ENCODE measurements at regions not wholly inside any gene's neighbourhood (a gene's known extent, or its start where the extent isn't known, plus 50 kb on each side); places are given as distances from the start of the nearest gene placed in this dataset.
A peak's percentile ranks its signal among the peaks of the same experiment; 100 is the strongest.

DNA sequence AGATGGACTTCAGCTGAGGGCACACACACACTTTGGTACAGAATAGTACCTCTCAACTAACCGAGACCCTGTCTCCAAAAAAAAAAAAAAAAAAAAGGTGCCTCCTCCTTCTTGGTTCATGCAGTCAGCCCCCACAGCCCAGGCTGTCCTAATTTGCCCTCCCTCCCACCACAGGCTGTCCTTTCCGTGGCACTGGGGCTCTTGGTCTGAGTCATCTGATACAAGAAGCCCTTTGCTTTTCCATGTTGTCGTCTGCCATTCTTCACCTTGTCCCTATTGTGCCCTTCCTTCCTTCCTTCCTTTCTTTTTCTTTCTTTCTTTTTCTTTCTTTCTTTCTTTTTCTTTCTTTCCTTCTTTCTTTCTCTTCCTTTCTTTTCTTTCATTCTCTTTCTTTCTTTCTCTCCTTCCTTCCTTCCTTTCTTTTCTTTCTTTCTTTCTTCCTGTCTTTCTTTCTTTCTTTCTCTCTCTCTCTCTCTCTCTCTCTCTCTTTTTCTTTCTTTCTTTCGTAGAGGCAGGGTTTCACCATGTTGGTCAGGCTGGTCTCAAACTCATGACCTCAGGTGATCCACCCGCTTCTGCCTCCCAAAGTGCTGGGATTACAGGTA is 96.0 kb upstream of the IKZF1 start:
- peak; percentile 63 for DNase-seq

DNA sequence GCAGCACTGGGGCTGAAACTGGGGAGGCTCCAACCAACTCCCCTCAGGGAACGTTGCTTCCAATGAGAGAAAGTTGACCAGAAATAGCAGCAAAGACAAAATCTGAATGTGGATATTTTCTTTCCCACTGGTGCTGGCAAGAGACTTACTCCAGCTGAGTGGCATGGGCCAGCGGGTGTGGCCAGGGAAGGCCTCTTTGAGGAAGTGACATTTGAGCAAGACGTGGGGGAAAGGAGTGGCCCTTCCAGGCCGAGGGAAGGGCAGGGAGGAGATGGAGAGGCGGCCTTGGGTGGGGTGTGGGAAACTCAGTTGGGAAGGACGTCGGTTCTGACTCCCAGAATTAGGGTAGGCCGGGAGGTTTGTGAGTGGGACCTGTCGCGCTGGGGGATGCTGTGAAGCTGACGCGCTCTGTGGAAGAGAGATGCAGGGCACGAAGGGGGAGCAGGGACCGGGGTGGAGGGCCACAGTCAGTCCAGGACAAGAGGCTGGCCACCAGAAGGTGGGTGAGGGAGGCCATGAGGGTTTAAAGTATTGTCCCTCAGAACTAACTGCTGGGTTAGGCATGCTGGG is 96.7 kb upstream of the IKZF1 start:
- DNase-seq, result no peak

DNA sequence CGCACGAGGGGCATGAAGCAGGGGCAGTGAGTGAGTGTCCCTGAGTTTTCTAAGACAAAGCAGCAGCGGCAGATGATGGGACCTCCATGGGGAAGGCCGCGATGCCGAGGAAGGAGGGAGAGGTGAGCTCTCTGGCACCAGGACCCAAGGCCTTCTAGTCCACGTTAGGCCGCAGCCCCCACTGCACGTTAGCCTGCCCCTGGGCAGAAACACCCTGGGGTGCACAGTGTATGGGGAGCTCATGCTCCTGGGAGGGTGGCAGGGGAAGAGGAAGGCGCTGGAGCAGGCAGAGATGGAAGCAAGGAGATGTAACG is 97.3 kb upstream of the IKZF1 start:
- no peak for DNase-seq

DNA sequence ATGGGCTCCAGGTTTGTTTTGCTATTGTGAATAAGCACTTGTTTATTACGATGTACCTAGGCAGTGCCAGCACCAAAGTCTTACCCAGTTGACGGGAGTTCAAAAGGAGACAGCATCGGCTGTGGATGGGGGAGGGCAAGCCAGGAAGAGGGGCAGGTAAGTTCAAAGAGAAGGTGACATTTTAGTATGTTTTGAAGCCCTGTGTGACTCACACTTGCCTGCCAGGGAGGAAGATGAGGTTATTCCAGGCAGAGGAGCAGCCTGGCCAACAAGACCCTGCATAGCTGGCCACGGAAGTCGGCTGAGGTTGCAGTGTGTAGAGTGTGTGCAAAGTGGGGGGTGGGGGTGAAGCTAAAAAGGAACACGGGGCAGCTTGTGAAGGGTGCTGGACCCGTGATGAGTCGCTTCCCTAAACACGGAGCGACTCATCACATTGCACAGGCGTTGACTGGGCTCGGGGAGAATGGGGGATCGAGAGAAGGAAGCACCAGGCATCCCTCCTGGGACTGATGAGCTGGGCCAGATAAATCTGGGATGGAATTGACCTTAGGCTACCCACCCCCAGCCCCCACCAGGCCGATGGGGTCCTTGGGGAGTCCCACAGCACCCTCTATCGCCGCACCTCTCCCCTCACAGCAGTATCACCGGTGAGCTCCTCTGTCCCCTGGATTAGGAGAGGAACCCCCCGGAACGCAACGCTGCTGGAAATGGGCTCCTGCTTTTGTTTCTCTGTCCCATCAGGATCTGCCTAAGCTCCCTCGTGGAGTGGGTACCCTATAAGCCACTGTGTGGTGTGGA is 97.9 kb upstream of the IKZF1 start:
- DNase-seq, result peak; percentile 79

DNA sequence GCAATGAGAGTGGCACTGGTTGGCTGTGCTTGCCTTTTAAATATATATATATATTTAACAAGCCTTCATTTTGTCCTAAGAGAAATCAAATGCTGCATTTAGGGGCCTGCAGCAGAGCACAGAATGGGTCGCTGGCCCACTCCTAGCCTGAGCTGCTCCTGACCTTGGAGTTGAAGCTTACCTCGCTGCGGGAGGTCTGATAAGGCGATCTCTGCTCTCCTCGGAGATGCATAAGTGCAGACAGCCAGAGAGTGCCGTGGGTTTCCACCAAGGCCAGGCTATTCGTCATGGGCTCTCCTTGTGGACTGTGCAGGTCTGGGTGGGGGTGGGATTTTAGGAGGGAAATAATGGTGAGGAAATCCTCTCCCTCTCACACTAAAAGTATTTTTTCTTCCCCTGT is 99.5 kb upstream of the IKZF1 start:
- DNase-seq, result no peak

DNA sequence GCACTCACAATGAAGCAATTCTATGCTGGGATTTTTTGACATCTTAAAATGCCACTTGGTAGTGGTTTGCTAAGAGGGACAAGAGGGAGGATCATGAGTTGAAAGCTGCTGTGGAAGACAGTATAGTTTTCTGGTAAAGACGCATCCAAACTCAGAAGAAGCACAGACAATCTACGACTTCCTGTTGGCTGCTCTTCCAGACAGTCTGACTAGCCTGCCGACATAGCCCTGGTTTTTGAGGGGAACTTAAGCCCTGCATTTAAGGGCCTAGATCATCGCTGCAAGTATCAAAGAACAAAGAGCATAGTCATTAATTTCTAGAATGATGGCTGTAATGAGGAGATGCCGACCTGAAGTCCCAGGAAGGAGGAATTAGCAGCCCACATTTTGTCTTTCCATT is 99.9 kb upstream of the IKZF1 start:
- DNase-seq, result no peak

DNA sequence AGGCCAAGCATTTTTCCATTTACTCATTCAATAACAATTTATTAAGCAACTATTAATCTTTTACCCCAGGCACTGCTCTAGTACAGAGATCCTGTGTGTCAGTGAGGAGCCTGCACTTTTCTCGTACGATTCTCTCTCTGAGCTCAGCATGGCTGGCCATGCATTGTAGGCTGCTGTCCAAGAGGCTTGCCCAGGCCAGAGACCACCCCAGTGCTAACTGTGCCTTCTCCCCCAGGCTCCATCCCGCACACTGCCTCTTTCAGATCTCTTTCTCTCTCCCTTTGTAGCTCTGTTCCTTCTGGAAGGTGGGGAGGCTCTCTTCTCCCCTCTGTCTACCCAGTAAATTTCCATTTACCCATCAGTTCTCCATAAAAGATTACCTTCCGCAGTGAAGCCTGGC is 101.0 kb upstream of the IKZF1 start:
- DNase-seq, result no peak

DNA sequence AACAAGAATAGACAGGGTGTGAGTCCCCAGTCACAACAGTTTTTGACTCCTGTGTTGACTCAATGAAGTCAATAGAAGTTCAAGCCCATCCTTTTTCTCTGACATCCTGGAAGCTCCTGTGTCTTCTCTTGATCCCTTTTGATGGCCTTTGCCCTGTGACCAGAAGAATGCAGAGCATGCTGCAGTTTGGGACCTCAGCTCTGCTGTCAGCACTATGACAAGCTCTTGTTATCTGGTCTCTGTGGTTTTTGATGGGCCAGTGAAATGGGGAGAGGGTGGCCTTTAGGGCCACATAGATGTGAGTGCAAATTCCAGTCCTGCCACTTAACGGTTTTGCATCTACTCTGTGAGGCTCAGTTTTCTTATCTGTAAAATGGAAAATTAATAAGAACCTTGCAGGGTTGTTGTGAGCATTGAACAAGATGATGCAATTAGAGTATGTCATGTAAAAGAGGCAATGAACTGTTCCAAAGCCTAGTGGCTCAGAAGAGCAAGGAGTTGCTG is 102.4 kb upstream of the IKZF1 start:
- no peak for DNase-seq

DNA sequence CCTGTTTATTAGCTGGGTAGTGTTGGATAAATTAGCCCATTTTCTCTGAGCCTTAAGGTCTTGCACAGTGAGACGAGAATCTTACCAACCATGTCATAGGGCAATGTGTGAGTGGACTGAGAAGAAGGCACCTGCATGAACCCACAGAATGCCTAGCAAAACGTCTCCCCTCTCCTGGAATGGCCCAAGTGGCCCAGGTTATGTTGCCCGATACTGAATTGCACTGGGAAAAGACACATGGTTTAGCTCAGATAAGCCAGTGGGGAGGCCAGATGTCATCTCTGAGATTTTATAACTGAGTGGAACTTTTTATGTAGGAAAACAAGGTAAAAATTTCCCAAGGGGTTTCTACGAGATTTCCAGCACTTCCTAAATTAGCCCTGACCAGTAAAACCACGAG is 104.7 kb upstream of the IKZF1 start:
- DNase-seq, result no peak

DNA sequence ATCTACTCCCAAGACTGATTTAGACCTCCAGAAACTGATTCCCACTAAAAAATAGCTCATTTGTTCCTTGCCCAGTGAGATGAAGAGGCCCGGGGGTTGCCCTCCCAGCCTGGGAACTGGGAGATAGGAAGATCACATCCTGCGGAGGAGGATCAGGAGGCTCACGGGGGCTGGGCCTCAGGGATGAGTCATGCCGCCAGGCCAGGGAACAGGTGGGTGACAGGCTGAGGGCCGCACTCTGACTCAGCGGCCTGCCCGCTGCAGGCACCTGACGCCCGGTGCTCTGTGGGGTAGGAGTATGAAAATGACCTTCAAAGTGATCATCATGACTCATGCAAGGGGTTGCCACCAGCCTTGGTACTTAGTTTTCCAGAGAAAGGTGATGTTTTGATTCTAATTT is 104.5 kb upstream of the ZPBP start:
- DNase-seq, result peak; percentile 88

DNA sequence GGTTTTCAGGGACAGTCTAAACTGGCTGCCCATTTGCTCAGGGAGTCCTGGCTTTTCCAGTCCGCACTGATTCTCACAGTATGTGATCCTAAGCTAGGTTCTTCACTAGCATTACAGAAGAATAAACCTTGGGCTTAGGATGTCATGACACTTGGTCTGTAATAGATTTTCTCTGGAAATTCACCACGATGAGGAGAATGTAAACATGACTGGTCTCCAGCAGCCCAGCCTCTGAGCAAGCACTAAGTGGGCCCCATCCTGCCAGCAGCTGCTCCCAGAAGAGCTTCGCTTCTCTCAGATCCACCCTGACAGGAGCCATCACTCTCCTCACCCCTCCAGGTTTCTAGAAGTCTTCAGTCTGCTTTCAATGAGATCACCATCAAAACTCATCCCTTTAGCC is 103.7 kb upstream of the ZPBP start:
- DNase-seq, result no peak

DNA sequence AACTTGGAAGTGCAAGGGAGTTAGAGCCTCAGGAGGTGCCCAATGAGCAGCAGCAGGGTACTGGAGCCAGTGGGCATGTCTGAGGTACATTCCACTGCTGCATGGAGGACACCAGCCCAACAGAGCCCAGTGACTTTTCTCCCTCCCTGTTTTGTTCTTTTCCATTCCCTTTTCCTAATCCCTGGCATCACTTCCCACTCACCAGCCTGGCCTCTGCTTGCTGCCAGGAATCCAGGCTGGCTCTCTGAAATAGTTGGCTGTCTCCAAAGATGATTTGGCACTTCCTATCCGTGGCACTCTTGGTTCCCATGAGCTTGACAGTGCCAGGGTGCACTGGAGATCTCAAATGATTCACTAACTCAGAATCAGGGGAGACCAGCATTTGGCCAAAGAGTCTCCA is 97.7 kb upstream of the ZPBP start:
- DNase-seq, result no peak

DNA sequence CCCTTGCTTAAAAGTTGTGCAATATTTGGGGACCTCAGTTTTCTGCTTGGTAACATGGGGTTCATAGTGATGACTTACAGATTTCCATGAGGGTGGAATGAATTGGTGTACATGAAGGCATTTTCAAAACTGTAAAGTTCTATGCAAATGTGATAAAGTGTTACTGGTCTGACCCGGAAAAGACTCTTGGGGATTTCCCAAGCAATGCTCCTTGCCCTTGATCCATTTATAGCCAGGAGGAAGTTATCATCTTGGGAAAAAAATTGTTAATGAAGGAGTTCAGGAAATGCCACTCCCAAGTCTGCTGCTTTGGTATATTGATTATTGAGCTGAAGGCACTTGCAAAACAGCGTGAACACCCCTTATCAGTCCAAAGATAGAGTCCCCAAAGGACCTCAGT is 96.3 kb upstream of the ZPBP start:
- no peak for DNase-seq

DNA sequence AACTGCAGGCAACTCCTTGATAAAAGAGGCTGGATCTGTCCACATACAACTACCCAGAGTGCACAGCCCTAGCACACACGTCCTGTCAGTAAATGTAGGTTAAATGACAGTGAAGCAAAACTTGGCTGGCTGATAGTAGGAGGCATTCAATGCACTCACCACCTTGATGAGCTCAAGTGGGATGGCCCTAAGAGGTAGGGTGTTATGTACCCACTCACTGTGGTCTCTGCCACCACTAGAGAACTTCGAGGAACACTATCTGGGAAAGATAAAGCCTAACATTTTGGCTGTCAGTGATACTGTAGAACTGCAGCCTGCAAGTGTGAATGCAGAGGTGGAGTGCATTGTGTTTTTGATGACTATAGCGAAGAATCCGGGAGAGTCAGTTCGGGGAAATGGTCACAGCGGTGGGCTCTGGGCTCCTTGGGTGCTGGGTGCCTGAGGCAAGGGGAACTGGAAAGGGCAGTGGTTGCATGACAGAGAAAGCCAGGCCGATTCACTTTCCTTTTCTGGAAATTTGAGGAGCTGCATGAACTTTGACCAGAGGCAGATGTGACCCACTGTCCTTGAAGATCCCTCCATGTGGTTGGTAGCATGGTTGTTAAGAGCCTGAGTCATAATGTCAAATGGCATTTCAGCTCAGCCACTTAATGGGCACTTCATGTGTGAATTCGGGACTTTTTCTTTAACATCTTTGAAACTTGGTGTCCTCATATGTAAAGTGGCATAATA is 93.1 kb upstream of the ZPBP start:
- DNase-seq, result no peak

DNA sequence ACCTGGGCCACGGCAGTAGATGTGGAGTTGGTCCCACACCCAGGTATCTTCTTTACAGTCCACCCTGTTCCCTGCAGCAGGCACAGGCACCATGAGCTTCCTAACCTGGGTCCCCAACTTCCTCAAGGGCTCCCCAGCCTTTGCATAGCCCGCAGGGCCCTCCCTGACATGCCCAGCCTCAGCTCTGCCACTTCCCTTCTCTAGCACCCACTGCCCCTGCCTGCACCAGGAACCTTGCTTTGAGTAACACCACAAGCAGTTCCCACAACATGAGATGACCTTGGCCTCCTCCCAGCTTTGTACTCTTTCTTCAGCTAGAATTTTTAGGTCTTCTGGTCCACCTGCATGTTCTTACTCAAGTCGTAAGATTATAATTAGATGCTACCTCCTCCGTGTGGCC is 92.2 kb upstream of the ZPBP start:
- DNase-seq, result no peak

DNA sequence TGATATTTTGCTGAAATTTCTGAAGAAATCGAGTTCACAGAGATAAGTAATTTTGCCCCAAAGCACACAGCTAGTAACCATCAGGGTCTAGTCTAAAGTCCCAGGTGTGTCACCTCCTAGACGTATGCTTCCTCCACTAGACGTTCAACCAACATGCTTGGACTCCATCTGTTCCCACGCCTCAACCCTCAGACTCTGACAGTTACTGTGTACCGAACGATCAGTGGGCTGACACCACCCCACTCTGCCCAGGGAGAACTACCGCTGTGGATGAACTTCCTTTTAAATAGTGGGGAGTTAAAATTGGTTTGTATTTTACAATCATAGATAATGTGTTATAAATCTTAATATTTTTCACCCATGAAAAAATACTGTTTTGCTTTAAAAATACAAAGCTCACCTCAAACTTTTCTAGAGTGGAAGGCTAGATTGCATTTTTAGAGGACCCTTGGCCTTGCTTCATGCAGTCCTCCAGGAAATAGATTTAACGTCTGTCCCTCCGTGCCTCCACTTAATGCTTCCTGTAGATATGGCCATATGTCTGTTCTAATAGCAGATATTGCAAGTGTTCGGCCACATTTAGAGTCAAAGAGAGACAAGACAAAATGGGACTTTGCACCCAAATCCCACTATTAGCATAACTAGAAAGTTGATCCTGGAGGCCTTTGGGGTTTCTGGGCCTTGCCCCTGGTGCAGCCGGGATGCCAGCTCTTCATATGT is 91.4 kb upstream of the ZPBP start:
- no peak for DNase-seq

DNA sequence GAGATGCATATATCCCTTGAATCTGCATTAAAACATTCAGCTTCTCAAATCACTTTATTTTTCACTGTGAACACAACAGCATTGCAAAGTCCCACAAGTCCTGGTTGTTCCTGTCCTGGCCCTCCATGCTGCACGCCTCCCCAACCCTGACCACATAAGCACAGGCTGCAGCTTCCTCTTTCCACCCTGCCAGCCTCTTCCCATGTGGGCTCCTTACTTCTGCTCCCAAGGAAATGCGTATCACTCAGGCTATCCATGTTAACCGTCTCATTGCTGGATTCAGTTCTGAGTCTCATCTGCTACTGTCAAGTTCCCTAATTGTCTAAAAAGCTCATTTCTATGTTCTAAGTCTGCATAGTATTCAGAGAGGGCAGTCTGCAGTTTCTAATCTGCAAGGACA is 89.7 kb upstream of the ZPBP start:
- no peak for DNase-seq

DNA sequence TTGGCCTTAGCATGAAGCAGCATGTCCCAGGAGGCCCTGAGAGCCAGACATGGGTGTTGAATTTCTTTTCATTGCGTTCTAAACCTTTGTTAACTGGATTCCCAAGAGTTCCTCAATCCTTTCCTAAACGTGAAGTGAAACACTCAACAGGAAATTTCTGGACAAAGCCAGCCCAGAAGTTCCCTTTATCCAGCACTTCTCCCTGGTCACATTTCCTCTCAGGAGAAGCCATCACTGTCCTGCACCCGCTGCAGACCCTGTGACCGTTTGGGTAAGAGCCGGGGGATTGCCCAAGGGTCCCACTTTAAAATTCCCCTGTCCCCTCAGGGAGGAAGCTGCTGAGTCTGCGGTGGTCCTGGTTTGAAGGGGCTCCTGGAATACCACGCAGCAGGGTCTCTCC is 88.0 kb upstream of the ZPBP start:
- no peak for DNase-seq

DNA sequence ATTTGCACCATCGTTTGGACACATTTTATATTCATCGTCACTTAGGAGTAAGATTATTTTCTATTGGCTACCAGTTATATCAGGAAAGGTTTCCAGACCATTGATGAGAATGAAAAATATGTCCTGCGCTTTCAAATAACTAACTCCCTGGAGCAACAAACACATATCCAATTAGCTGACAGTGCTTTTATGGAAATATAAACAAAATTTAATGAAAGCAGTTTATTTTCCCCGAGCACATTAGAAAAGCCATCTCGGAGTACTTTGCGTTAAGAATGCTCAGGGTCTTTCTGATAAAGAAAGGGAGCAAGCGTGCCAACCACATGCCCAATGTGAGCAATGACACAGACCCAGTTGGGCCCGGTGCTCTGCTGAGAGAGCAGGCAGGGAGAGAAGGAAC is 85.1 kb upstream of the ZPBP start:
- no peak for DNase-seq

DNA sequence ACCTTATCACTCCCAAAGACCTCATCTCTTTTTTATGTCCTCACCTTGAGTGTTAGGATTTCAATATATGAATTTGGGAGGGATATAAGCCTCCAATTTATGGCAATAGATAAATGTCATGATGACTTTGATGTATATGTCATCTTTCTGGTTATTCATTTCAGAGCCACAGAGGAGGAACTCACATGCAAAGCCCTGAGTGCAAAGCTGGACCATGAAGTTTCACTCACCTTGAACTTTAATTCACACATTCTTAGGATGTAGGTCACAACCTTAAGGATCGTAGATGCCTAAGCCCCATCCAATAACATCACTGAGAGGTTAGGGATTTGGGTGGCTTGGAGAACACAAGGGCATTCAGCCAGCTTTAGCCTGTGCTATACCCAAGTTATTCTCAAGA is 81.9 kb upstream of the ZPBP start:
- no peak for DNase-seq

DNA sequence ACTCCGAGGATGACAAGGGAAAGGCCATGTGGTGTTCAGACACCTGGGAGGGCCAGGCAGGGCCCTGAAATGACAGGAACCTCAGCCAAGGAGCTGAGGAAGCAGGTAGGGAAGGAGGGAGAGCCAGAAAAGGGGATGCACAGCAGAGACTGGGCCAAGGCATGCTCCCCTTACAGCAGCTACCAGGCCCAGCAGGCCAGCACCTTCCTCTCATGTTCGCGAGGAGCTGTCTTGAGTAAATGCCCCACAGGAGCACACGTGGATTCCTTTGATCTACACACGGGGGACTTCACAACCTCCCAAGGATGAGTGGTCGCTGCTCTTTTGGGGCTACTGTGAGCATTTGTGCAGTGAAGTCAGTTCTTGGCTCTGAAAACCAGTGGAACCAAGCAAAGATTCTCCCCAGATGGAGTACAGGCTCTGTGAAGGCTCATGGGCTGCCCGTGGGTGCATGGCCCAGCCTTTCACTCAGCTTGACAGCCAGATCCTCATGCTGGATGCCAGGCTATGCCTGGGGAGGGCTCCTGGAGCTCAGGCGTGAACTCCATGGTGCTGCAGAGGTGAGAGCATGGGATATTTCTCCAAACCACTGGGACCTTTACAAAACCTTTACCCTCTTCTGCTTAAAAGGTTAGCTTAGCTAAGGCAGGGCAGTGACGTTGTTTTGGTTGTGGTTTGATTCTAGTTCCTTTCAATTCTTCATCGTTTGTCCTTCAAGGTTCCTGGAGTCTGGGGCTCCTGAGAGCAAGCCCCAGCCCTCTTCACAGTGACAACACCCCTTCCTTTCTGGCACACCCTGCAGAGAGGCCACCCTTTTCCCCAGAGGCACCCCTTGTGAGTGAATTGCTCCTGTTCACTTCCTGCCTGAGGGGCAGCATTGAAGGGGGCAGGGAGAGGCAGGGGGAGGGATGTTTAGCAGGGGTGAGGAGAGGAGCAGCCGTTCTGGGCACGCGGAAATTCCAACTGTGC is 74.2 kb upstream of the ZPBP start:
- peak; percentile 19 for DNase-seq

DNA sequence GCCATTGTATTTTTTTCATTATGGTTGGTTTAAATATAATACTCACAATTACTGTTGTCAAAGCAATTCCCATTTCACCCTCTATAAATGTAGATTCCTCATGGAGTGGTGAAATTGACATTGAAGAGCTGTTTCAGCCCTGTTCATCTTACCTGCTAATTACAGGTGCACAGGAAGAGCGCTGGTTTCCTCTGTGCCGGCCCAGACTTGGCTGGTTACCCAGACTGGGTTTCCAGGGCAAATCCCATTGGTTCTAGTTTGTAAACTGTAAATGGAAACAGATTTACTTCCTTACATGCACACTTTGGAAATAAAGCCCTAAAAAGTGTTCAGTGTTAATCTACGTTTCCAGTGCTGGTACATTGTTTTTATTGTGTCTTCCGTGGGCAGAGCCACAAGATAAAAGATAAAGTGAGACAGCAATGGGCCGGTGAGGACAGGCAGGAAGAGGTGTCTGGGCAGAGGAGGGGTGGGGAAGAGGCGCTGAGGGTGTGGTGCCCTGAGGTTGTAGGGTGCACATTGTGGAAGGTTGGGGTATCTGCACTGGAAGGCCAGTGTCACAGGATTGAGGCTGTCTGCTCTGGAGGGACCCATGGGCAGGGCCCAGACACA is 71.6 kb upstream of the ZPBP start:
- DNase-seq, result no peak

Measured in activated CD4-positive, alpha-beta T cell treated with anti-CD3 and anti-CD28 coated beads for 48 hours (primary cell).